Stimulated activated CD4-positive, alpha-beta T cell treated with anti-CD3 and anti-CD28 coated beads, Interleukin-1b, Interleukin-23, amount 100 ng/mL, for 24 hours (primary cell): ENCODE measurements at regions not wholly inside any gene's neighbourhood (a gene's known extent, or its start where the extent isn't known, plus 50 kb on each side); places are given as distances from the start of the nearest gene placed in this dataset.

Experiments
- DNase-seq, 4 experiments: peaks; one replicate each; pipeline ENCODE4 v3.0.0-alpha.2; 2020; ENCODE audit warnings: low read depth in 4 of 4, low spot score in 1 of 4

GRCh38 chr2:71797035-71797810 is 343.9 kb downstream of the DYSF start:
- no peak for DNase-seq

- DNase-seq = no peak
Measured at GRCh38 chr2:71796174-71796593, 342.8 kb downstream of the DYSF start.

GRCh38 chr2:71795486-71795885 is 342.1 kb downstream of the DYSF start:
- no peak for DNase-seq

GRCh38 chr2:71794611-71795010 is 341.2 kb downstream of the DYSF start:
- DNase-seq = no peak

- no peak for DNase-seq
Measured at GRCh38 chr2:71793926-71794325, 340.6 kb downstream of the DYSF start.

- no peak for DNase-seq
Measured at GRCh38 chr2:71792926-71793761, 339.8 kb downstream of the DYSF start.

GRCh38 chr2:71791501-71792135 is 338.3 kb downstream of the DYSF start:
- no peak for DNase-seq

- DNase-seq = no peak
Measured at GRCh38 chr2:71791061-71791450, 337.7 kb downstream of the DYSF start.

- DNase-seq = no peak
Measured at GRCh38 chr2:71790226-71791060, 337.1 kb downstream of the DYSF start.

GRCh38 chr2:71789556-71790204 is 336.3 kb downstream of the DYSF start:
- no peak for DNase-seq

- no peak for DNase-seq
Measured at GRCh38 chr2:71788601-71789240, 335.4 kb downstream of the DYSF start.

GRCh38 chr2:71788186-71788525 is 334.8 kb downstream of the DYSF start:
- no peak for DNase-seq

GRCh38 chr2:71787476-71788185 is 334.3 kb downstream of the DYSF start:
- no peak for DNase-seq

- no peak for DNase-seq
Measured at GRCh38 chr2:71787108-71787415, 333.7 kb downstream of the DYSF start.

- no peak for DNase-seq
Measured at GRCh38 chr2:71786291-71787107, 333.1 kb downstream of the DYSF start.

GRCh38 chr2:71785516-71785981 is 332.2 kb downstream of the DYSF start:
- DNase-seq = no peak

- no peak for DNase-seq
Measured at GRCh38 chr2:71784734-71785511, 331.6 kb downstream of the DYSF start.

- no peak for DNase-seq
Measured at GRCh38 chr2:71783815-71784214, 330.5 kb downstream of the DYSF start.
